ENCODE measurements at regions not wholly inside any gene's neighbourhood (a gene's known extent, or its start where the extent isn't known, plus 50 kb on each side); places are given as distances from the start of the nearest gene placed in this dataset.
A peak's percentile ranks its signal among the peaks of the same experiment; 100 is the strongest.
"Not testable (repeated sequence)": the region's sequence is repeated elsewhere in the genome, so short reads cannot be mapped to it uniquely, and the experiment has no call there.

DNA sequence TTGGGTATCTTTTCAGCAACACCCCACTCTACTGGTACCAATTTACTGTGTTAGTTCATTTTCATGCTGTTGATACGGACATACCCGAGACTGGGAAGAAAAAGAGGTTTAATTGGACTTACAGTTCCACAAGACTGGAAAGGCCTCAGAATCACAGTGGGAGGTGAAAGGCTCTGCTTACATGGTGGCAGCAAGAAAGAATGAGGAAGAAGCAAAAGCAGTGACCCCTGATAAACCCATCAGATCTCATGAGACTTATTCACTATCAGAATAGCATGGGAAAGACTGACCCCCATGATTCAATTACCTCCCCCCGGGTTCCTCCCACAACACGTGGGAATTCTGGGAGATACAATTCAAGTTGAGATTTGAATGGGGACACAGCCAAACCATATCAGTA, 473.1 kb downstream of the RNF144A start:
- DNase-seq: not testable (repeated sequence)

DNA sequence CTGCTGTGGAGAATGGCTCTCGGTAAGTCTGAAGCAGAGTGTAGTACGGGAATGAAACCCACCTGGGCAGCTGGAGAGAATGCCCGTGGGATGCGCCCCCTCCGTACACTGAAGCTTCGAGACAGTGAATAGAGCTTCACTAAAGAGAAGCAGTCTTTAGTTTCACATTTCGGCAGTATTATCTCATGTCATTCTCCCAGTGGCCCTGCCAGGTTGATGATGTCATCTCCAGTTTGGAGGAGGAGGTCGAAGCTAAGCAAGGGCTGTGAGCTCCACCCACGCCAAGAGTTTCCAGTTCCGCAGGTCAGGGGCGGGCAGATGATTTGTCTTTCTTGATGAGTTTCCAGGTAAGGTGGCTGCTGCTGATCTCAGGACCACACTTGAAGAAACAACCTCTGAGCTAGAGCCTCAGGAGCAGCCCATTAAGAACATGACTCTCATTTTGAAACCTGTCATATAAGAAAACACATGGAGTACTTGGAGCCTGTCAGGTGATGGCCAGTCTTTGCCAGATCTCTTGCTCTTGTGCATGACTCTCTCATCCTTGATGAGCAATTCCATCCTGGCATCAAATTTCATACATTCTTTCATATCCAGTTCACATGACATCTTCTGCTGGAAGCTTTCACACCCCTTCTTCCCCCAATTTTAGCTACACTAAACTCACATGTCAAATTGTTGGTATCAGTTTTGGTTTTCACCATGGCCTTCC, 475.0 kb downstream of the RNF144A start:
- no peak for DNase-seq

- DNase-seq: no peak
Measured at GRCh38 chr2:7394195-7394594, 477.0 kb downstream of the RNF144A start.

GRCh38 chr2:7400628-7401027, 483.4 kb downstream of the RNF144A start:
- no peak for DNase-seq

DNA sequence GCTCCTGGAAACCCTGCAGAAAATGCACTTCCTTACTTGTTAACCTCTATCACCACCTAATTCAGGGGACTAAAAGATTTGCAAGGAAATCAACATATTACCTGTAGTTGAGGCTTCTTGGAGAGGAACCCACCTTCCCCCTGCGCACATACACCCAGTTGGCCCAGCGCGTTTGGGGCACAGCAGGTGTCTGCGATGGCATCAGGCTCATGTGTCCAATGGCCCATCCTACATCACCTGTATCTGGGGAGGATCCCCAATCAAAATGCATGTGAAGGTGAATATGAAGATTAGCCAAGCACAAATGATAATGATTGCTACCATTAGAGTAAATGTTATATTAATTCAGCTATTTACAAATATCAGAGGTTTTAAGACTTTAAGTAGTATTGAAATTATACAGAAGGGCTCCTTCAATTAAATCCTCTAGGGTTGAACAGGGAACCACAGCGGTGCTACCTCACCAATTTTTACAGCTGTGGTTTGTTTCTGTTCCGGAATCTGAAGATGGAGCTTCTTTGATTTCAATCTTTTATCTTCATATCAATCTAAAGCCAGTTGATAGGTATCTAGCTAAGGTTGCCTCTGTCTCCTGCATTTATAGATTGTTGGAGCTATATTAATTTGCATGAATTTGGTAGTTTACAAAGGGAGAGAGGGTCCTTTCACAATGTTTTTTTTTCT, 486.0 kb downstream of the RNF144A start:
- peak in 1 of 2 donors; percentile 13 for DNase-seq

DNA sequence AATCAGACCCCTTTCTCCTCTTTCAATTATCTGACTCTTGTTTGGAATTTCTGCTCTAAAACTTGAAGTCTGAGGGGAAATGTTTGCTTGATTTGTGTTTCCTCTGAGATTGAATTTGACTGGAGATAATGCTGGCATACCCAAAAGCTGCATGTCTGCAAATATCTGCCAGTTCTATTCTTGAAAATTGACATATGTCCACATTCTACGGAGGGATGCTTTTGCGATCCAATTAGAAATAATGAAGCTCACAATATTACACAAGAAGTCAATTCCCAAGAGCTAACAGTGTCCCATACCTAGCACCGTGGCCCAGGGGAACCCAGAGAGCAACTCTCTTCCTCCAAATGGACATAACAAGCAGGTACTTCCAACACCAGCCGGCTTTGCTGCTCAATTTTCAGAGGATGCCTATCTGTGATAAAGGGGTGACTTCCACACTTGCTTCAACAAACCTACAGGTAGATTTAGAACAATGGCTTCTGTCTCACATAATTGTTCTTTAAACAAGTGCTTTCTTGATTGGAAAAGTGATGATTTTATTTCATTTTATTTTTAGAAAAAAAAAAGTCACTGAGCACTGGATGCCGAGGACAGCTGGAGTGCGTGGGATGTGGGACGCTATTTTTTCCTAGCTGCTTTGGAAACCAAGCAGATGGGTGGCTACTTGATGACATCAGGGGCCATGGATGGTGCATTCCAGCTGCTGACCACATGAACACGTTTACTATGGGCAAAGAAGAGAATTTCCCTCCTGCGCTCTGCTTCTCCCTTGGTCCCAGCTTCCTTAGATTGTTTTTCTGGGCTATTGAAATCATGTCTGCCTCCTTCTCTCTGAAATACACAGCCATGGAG, 488.9 kb downstream of the RNF144A start:
- no peak for DNase-seq

DNA sequence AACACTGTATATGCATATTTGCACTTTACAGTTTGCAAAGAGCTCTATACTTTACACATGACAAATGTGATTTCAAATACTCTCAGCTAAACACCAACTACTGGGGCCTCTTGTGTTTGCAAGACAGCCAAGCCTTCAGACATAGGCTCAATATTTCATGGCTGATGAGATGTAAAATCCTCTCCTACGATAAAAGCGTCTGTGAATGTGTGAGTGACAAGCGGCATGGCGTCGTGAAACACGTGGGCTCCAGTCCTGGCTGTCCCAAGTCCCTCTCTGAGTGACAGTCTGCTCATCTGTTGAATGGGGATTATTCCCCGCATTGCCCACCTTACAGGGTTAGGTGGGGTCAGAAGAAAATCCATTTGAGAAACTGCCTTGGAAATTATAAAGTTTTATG, 489.8 kb downstream of the RNF144A start:
- no peak for DNase-seq

- no peak for DNase-seq
Measured at GRCh38 chr2:7407906-7408680, 490.9 kb downstream of the RNF144A start.

- DNase-seq: no peak
Measured at GRCh38 chr2:7411691-7412090, 494.5 kb downstream of the RNF144A start.

DNA sequence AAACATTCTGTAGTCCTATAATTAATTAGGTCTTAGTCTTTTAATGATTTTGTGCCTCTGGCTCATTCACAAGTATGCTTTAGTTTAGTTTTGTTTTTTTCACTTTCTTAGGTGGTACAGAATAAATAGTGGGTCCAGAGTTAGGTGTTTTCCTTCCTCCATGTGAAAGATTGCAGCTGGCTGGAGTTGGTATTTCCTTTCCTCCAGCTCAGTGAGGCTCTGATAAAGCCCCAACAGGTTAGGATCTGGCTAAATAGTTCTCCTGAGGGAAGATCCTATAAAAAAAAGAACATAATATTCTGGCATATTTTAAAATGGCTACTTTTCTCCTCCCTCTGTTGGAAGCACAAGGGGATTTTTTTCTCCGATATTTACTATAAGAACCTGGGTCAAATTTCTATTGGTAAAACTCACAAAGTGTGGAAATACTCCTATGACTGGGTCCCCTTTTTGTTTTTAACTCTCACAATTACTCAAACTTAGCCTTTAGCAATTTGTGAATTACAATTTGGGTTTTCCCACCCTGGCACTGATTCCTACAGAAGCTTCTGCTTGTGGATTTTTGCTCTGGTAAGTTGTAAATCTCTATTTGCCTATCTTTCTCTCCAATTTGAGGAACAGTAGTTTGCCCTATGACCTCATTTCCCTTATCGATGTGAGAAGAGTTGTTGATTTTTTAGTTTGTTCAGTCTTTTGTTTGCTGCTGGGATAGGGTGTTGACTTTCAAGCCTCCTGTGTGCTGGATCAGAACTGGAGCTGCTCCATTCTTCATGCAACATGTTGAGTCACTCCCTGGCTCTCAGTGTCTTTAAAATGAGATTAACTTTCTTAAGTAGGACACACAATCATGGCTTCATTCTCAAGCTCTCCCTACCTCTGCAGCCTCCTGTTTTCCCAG, 500.9 kb downstream of the RNF144A start:
- DNase-seq: no peak

DNA sequence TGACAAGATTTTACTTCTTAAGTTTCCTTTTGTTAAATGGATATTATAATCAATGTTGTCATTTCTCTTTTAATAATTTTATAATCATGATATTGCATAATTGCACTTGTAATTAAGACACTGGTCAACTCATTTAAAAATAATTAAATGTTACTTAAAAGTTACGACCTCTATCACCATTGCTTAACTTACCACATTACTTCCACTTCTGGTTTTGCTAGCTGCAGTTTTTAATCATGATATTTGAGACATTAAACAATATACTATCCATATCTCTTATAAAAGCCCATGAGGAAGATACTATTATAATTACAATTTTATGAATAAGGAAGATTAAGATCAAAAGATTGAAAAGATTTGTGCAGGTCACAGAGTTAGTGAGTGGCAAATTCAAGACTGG, 502.0 kb downstream of the RNF144A start:
- no peak for DNase-seq

- DNase-seq: no peak
Measured at GRCh38 chr2:7419814-7420311, 502.7 kb downstream of the RNF144A start.

- DNase-seq: no peak
Measured at GRCh38 chr2:7420530-7420929, 503.3 kb downstream of the RNF144A start.

DNA sequence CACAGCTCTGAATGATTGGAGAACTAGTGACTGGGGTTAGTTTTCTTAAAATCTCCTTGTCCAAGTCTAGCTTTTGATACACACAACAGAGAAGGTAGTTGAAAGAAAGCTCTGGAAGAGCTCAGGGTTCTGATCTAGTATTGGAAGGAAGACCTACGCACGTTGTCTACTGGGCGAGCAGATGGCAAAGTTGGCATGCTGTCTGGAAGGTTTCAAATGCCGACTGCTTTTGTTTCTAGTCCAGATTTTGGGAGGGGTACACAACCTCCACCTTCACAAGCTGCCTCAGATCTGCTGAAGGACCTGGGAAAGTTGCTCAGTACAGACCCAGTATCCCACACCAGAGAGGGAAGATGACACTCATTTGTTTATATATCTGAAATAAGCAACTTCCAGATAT, 507.3 kb downstream of the RNF144A start:
- DNase-seq: no peak

GRCh38 chr2:7427293-7428060, 510.3 kb downstream of the RNF144A start:
- peak; percentile 33 to 78 for DNase-seq

GRCh38 chr2:7428454-7429204, 511.4 kb downstream of the RNF144A start:
- no peak for DNase-seq

- no peak for DNase-seq
Measured at GRCh38 chr2:7429733-7430132, 512.5 kb downstream of the RNF144A start.

- DNase-seq: peak in 1 of 2 donors; percentile 14
Measured at GRCh38 chr2:7430421-7430868, 513.2 kb downstream of the RNF144A start.

GRCh38 chr2:7430869-7431641, 513.8 kb downstream of the RNF144A start:
- DNase-seq: peak; percentile 33 to 50
